Stromal cell of bone marrow (primary cell): ENCODE measurements at regions not wholly inside any gene's neighbourhood (a gene's known extent, or its start where the extent isn't known, plus 50 kb on each side); places are given as distances from the start of the nearest gene placed in this dataset.

Source experiments
- DNase-seq: peaks from one replicate; pipeline ENCODE4 v3.0.0-alpha.2; 2012; ENCODE audit warnings: low read depth

DNA sequence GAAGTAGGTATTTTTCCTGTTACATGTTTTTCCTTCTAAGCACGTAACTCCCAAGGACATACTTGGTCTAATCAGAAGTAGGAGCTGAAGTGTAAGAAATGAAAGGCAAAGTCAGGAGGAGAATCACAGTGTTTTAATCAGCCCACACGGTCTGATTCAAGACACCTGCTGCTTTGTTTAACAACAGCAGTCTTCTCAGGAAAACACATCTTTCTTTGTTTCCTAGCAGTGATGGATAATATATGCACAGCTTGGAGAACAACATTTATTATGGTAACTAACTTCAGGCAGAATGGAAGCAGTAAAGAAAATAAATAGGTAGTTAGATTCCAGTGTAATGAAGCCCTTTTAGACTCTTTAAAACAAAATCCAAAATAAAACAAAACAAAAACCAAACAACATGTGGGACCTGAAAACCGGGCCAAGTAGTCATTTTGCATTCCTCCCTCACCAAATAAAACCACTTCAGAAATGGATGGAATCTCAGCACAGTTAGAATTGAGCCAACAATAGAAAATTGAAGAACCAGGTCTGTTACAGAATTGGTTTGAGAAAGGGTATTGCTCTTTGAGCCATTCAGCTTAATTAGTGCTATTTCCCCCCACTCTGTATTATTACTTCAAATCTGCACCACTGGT lies 61.1 kb upstream of the UGP2 start:
- no peak for DNase-seq

DNA sequence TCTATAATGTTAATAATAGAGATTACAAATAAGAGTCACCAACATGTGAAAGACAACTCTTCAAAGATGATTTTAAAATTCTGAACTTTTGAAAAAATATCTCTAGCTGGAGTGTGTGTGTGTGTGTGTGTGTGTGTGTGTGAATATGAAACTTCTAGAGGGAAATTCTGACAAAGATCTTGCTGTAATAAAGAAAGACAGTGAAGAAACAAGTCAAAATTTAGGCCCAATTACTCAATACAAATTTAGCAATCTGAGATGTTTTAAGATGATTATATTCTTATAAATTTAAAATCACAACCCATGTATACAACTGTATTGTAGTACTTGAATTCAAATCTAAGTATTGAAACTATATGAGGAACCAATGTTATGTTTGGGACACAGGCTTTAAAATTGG lies 57.2 kb upstream of the UGP2 start:
- DNase-seq: no peak

DNA sequence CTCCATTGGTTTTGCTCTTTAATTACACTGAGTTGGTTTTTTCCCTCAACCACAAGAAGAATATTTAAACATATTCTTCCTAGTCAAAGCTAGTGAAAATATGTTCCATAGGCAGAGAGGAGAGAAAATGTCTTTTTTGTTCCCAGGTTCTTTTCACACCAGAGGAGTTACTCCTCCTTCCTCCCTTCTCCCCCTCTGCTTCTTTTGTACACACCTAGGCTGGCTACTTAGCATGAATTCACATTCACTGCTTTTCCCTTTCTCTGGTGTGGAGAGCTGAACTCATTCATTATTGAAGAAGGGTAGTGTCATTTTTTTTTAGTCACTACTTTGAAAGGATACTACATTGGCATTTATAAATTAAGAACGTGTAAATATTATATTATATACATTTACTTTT lies 56.6 kb upstream of the UGP2 start:
- DNase-seq: no peak

DNA sequence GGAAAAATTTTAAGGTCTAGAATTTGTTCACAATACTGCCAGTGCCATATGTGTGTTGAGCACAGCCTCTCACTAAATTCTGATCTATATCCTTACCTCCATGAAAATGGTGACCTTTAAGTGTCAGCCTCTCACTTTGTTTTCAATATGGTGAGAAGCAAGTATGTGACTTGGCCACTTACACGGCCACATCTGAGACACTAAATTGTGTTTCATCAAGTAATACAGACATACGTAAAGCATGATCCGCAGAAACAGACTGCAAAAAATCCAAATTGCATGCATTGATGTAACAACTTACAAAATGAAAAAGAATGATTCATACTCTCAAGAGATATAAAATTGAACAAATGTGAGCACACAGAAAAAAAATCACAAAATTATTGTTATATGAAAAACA lies 55.2 kb upstream of the UGP2 start:
- DNase-seq: peak; percentile 8

GRCh38 chr2:63788071-63788470 lies 53.6 kb upstream of the UGP2 start:
- peak; percentile 79 for DNase-seq

- DNase-seq: peak; percentile 63
Measured at GRCh38 chr2:63789338-63790020, 52.2 kb upstream of the UGP2 start.

GRCh38 chr2:63790491-63790890 lies 51.2 kb upstream of the UGP2 start:
- no peak for DNase-seq

GRCh38 chr2:63790906-63791305 lies 50.8 kb upstream of the UGP2 start:
- DNase-seq: peak; percentile 69

GRCh38 chr2:63791387-63791786 lies 50.3 kb upstream of the UGP2 start:
- DNase-seq: no peak
